ENCODE measurements at regions not wholly inside any gene's neighbourhood (a gene's known extent, or its start where the extent isn't known, plus 50 kb on each side); places are given as distances from the start of the nearest gene placed in this dataset.

DNA sequence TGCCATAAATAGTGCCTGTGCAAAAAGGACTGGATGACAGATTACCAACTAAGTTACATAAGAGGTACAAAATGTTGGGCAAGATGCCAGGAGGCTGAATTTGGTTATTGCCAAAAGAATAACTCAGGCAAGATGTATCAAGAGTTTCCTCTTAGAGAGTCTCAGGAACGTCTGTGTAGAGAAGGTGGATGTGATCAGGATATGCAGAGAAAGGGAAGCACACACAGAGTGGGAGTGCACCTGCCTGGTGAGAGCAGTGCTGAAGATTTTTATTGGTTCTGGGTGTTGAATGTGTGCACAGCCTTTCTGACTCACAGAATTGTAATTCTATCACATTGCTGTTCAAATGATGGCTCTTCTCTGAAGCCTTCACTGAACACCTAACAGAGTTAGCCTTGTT, 156.8 kb upstream of the HS3ST1 start:
- no peak overlapping the region for H3K27ac Mint-ChIP-seq
- H3K4me1 Mint-ChIP-seq (ENCODE audit: low read depth): no peaks in the 10 kb centered on the region
- H3K36me3 Mint-ChIP-seq: peaks cover 2% of the 10 kb centered on the region
- peaks cover 1% of the 10 kb centered on the region for H3K27me3 Mint-ChIP-seq
- peaks cover 4% of the 10 kb centered on the region for H3K9me3 Mint-ChIP-seq (ENCODE audit: low read depth)
- no peak overlapping the region for H3K4me3 Mint-ChIP-seq

DNA sequence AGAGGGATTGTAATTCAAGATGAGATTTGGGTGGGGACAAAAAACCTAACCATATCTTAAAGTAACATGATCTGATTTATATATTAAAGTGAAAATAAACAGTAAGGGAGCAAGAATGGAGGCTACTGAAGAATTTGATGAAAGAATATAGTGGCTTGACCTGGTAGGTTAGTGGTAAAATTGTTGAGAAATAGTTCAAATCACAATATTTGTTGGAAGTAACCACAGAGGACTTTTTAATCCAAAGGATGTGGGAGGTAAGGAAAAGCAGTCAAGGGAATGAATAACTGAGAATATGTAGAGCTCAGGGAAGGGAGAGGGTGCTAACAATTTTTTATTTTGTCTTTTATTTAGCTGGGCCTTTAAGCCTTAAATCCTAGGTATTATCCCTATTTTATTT, 139.8 kb upstream of the HS3ST1 start:
- Mint-ChIP-seq H3K4me1 (ENCODE audit: low read depth) (peaks cover 5% of the 10 kb centered on the region), H3K9me3 (ENCODE audit: low read depth) (peaks cover 3% of the 10 kb centered on the region), H3K27me3 (no peaks in the 10 kb centered on the region), H3K27ac (no peak overlapping the region), H3K4me3 (no peak overlapping the region), H3K36me3 (no peaks in the 10 kb centered on the region)

DNA sequence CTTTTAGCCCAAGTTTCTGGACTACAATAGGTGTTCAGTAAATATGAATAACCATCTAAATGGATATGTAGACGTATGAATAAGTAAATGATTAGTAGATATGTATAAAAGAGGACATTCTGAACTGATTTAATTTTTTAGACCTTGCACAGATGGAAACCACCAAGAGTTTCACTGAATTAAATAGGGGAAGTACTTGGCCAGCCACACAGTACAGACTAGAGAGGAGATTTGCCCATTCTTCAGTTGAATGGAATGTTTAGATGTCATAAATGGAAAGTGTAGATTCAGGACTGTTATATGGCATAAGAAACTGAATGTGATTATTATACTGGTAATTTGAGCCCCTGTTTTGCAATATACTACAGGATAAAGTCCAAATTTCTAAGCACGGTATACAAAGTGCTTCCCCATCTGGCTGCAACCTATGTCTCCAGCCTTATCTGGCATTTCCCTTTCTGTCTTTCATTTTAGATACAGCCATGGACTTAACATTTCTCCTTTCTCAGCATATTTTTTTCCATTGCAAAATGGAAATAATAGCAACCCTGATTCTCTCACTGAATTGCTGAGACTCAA, 137.8 kb upstream of the HS3ST1 start:
- no peaks in the 10 kb centered on the region for H3K36me3 Mint-ChIP-seq
- peaks cover 5% of the 10 kb centered on the region for H3K4me1 Mint-ChIP-seq (ENCODE audit: low read depth)
- H3K27me3 Mint-ChIP-seq: no peaks in the 10 kb centered on the region
- no peak overlapping the region for H3K27ac Mint-ChIP-seq
- H3K4me3 Mint-ChIP-seq: no peak overlapping the region
- peaks cover 3% of the 10 kb centered on the region for H3K9me3 Mint-ChIP-seq (ENCODE audit: low read depth)

GRCh38 chr4:11565899-11566298, 137.2 kb upstream of the HS3ST1 start:
- Mint-ChIP-seq H3K4me3 (no peak overlapping the region), H3K4me1 (ENCODE audit: low read depth) (peaks cover 5% of the 10 kb centered on the region), H3K27ac (no peak overlapping the region), H3K9me3 (ENCODE audit: low read depth) (peaks cover 3% of the 10 kb centered on the region), H3K27me3 (no peaks in the 10 kb centered on the region), H3K36me3 (no peaks in the 10 kb centered on the region)

- Mint-ChIP-seq H3K27ac (no peak overlapping the region), H3K9me3 (ENCODE audit: low read depth) (peaks cover 3% of the 10 kb centered on the region), H3K36me3 (no peaks in the 10 kb centered on the region), H3K4me1 (ENCODE audit: low read depth) (peaks cover 5% of the 10 kb centered on the region), H3K4me3 (no peak overlapping the region), H3K27me3 (no peaks in the 10 kb centered on the region)
Measured at GRCh38 chr4:11565213-11565612, 136.5 kb upstream of the HS3ST1 start.

- no peaks in the 10 kb centered on the region for H3K27me3 Mint-ChIP-seq
- H3K9me3 Mint-ChIP-seq (ENCODE audit: low read depth): peaks cover 3% of the 10 kb centered on the region
- no peak overlapping the region for H3K4me3 Mint-ChIP-seq
- no peak overlapping the region for H3K27ac Mint-ChIP-seq
- H3K36me3 Mint-ChIP-seq: peaks cover 2% of the 10 kb centered on the region
- H3K4me1 Mint-ChIP-seq (ENCODE audit: low read depth): peaks cover 5% of the 10 kb centered on the region
Measured at GRCh38 chr4:11564021-11564420, 135.3 kb upstream of the HS3ST1 start.

- no peaks in the 10 kb centered on the region for H3K27me3 Mint-ChIP-seq
- no peaks in the 10 kb centered on the region for H3K36me3 Mint-ChIP-seq
- H3K9me3 Mint-ChIP-seq (ENCODE audit: low read depth): no peaks in the 10 kb centered on the region
- H3K4me3 Mint-ChIP-seq: no peak overlapping the region
- peaks cover 10% of the 10 kb centered on the region for H3K4me1 Mint-ChIP-seq (ENCODE audit: low read depth)
- H3K27ac Mint-ChIP-seq: no peak overlapping the region
Measured at GRCh38 chr4:11549525-11549924, 120.8 kb upstream of the HS3ST1 start.

DNA sequence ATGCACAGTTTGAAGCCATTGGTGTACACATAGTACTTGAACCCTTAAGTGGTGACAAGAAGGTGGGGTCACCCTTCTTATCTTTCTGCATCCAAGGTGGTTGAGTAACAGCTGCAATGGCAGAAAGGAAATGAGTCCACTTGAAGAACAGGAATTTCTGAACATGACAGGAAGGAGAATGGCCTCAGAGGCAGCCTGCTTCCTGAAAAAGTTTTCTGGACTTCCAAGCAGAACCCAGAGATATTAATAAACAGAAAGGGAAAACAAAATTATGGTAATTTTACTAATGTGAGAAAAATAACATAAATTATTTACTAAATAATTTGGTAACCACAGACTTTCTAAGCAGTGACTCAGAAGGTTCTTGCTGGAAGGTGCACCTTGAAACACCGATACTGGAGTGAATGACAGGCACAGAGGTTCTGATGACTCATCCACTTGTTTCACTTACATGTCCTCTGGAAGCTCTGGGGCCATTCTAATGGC, 119.9 kb upstream of the HS3ST1 start:
- Mint-ChIP-seq H3K4me1 (ENCODE audit: low read depth) (peaks cover 10% of the 10 kb centered on the region), H3K27me3 (no peaks in the 10 kb centered on the region), H3K4me3 (no peak overlapping the region), H3K36me3 (no peaks in the 10 kb centered on the region), H3K9me3 (ENCODE audit: low read depth) (no peaks in the 10 kb centered on the region), H3K27ac (no peak overlapping the region)

GRCh38 chr4:11546391-11547175, 117.9 kb upstream of the HS3ST1 start:
- Mint-ChIP-seq H3K4me3 (no peak overlapping the region), H3K27me3 (no peaks in the 10 kb centered on the region), H3K36me3 (no peaks in the 10 kb centered on the region), H3K27ac (no peak overlapping the region), H3K4me1 (ENCODE audit: low read depth) (peaks cover 10% of the 10 kb centered on the region), H3K9me3 (ENCODE audit: low read depth) (no peaks in the 10 kb centered on the region)

DNA sequence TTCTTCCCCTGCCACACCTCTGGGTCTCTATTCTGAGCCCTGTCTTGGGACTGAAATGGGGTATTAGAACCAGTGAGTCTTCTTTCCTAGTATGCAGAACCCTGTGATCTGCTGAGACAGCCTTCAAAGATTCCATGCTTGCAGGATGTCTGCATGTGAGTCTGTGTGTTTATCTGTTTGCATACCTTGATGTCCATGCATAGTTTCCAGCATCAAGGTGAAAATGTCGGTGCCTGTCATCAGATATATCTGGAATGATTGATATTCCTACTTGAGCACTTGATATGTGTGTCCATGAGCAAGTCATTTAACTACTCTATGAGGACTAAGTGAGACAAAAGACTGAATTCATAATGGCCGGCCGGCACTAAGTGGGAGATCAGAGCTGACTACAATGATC, 117.0 kb upstream of the HS3ST1 start:
- H3K27ac Mint-ChIP-seq: no peak overlapping the region
- H3K27me3 Mint-ChIP-seq: no peaks in the 10 kb centered on the region
- H3K36me3 Mint-ChIP-seq: no peaks in the 10 kb centered on the region
- no peak overlapping the region for H3K4me3 Mint-ChIP-seq
- peaks cover 10% of the 10 kb centered on the region for H3K4me1 Mint-ChIP-seq (ENCODE audit: low read depth)
- H3K9me3 Mint-ChIP-seq (ENCODE audit: low read depth): no peaks in the 10 kb centered on the region

GRCh38 chr4:11544211-11544610, 115.5 kb upstream of the HS3ST1 start:
- no peaks in the 10 kb centered on the region for H3K36me3 Mint-ChIP-seq
- no peak overlapping the region for H3K27ac Mint-ChIP-seq
- H3K27me3 Mint-ChIP-seq: no peaks in the 10 kb centered on the region
- no peak overlapping the region for H3K4me3 Mint-ChIP-seq
- peaks cover 8% of the 10 kb centered on the region for H3K4me1 Mint-ChIP-seq (ENCODE audit: low read depth)
- no peaks in the 10 kb centered on the region for H3K9me3 Mint-ChIP-seq (ENCODE audit: low read depth)

- Mint-ChIP-seq H3K36me3 (no peaks in the 10 kb centered on the region), H3K4me3 (no peak overlapping the region), H3K27me3 (no peaks in the 10 kb centered on the region), H3K4me1 (ENCODE audit: low read depth) (peaks cover 4% of the 10 kb centered on the region), H3K27ac (no peak overlapping the region), H3K9me3 (ENCODE audit: low read depth) (no peaks in the 10 kb centered on the region)
Measured at GRCh38 chr4:11543706-11544105, 115.0 kb upstream of the HS3ST1 start.

DNA sequence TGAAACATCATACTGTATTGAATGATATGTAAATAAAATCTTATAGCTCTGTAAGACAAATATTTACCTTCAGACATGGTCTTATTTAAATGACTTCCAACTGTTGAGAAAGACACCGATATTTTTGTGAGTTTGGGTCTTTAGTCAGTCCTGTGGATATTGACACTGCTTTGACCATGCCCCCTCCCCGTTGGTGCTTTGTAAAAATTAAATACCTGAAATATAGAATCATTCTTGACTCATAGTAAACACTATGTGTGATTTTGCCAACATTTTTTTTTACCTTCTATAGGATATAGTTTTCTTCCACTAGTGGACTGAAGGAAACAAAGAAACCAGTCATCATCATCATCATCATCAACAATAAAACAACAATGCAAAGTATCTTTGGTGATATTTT, 114.3 kb upstream of the HS3ST1 start:
- Mint-ChIP-seq H3K27ac (no peak overlapping the region), H3K36me3 (no peaks in the 10 kb centered on the region), H3K4me1 (ENCODE audit: low read depth) (no peaks in the 10 kb centered on the region), H3K4me3 (no peak overlapping the region), H3K9me3 (ENCODE audit: low read depth) (no peaks in the 10 kb centered on the region), H3K27me3 (no peaks in the 10 kb centered on the region)

DNA sequence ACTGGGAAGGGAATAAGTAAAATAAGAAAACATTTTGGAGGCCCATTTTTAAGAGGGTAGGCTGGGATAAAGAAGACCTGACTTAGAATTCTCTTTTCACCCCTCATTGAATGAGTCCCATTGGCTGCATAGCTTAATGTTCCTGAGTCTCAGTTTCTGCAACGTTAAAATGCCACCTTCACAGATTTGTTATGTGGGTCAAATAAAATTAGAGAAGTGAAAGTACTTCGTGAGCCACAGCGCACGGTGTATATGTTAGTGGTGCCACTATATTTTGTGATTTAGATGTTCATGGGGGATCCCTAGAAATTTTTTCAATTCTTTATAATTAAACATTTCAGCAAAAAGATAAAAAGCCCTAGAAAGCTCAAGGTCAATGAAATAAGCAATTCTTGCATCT, 109.2 kb upstream of the HS3ST1 start:
- H3K36me3 Mint-ChIP-seq: no peaks in the 10 kb centered on the region
- no peaks in the 10 kb centered on the region for H3K9me3 Mint-ChIP-seq (ENCODE audit: low read depth)
- H3K27me3 Mint-ChIP-seq: no peaks in the 10 kb centered on the region
- H3K4me1 Mint-ChIP-seq (ENCODE audit: low read depth): no peaks in the 10 kb centered on the region
- H3K4me3 Mint-ChIP-seq: no peak overlapping the region
- no peak overlapping the region for H3K27ac Mint-ChIP-seq

GRCh38 chr4:11535333-11535732, 106.6 kb upstream of the HS3ST1 start:
- H3K27me3 Mint-ChIP-seq: no peaks in the 10 kb centered on the region
- no peaks in the 10 kb centered on the region for H3K4me1 Mint-ChIP-seq (ENCODE audit: low read depth)
- peaks cover 5% of the 10 kb centered on the region for H3K9me3 Mint-ChIP-seq (ENCODE audit: low read depth)
- no peak overlapping the region for H3K27ac Mint-ChIP-seq
- peaks cover 3% of the 10 kb centered on the region for H3K36me3 Mint-ChIP-seq
- H3K4me3 Mint-ChIP-seq: no peak overlapping the region

All from activated naive CD8-positive, alpha-beta T cell (primary cell).